HCT116 (cell line): ENCODE measurements at regions not wholly inside any gene's neighbourhood (a gene's known extent, or its start where the extent isn't known, plus 50 kb on each side); places are given as distances from the start of the nearest gene placed in this dataset.

ENCODE experiments used
- CEBPB ChIP-seq: IDR thresholded peaks from 2 replicates; pipeline ENCODE4 v1.6.1; 2012; ENCODE audit warnings: low read depth
- CTCF ChIP-seq, 3 experiments: fragments of 200-600 bp in 1 of 3; sonication (generic) in 1 of 3; IDR thresholded peaks in 2 of 3; conservative IDR thresholded peaks in 1 of 3; 2 replicates each; pipeline ENCODE4 v1.5.1; 2012 to 2017; ENCODE audit warnings: low read depth in 2 of 3, low read length in 2 of 3, antibody characterized with exemption in 1 of 3, borderline replicate concordance in 1 of 3, control low read depth in 1 of 3, mild to moderate bottlenecking in 1 of 3, mixed read lengths in 1 of 3, mixed run types in 1 of 3, moderate library complexity in 1 of 3; ENCODE audit not compliant: insufficient read depth in 1 of 3
- EGR1 ChIP-seq: IDR thresholded peaks from 2 replicates; pipeline ENCODE4 v1.6.1; 2012; ENCODE audit warnings: low read depth
- ELF1 ChIP-seq: IDR thresholded peaks from 2 replicates; pipeline ENCODE4 v1.6.1; 2012; ENCODE audit warnings: low read depth, borderline replicate concordance
- EZH2phosphoT487 ChIP-seq: fragments of 200-600 bp; IDR thresholded peaks from 2 replicates; pipeline ENCODE4 v1.6.1; 2018; ENCODE audit warnings: antibody characterized with exemption, borderline replicate concordance
- MAX ChIP-seq: IDR thresholded peaks from 2 replicates; pipeline ENCODE4 v1.6.1; 2012
- POLR2A ChIP-seq: IDR thresholded peaks from 2 replicates; pipeline ENCODE4 v1.7.0; 2011; ENCODE audit warnings: borderline replicate concordance; ENCODE audit not compliant: insufficient read depth, insufficient read length; ENCODE audit errors: extremely low read depth
- POLR2AphosphoS5 ChIP-seq: IDR thresholded peaks from 2 replicates; pipeline ENCODE4 v1.6.1; 2011; ENCODE audit warnings: mild to moderate bottlenecking, low read depth, low read length, moderate library complexity
- RAD21 ChIP-seq: IDR thresholded peaks from 2 replicates; pipeline ENCODE4 v1.6.1; 2012; ENCODE audit warnings: low read depth, mild to moderate bottlenecking
- SP1 ChIP-seq: IDR thresholded peaks from 2 replicates; pipeline ENCODE4 v1.6.1; 2012; ENCODE audit warnings: low read depth
- TCF7L2 ChIP-seq: IDR thresholded peaks from 2 replicates; pipeline ENCODE4 v1.7.0; 2011; ENCODE audit warnings: borderline replicate concordance, inconsistent platforms; ENCODE audit not compliant: insufficient read depth, insufficient read length; ENCODE audit errors: extremely low read depth
- ZBTB33 ChIP-seq: IDR thresholded peaks from 2 replicates; pipeline ENCODE4 v1.6.1; 2011; ENCODE audit warnings: mild to moderate bottlenecking, low read length, moderate library complexity; ENCODE audit not compliant: insufficient replicate concordance; ENCODE audit errors: extremely low read depth

- TF ChIP-seq CTCF (IDR thresholded peaks at IDR 0.05 in 2 of 3, conservative IDR thresholded peaks at IDR 0.05 in 1 of 3; ENCODE audit: borderline replicate concordance in 1 of 3, insufficient read depth in 1 of 3, low read depth in 2 of 3, low read length in 2 of 3) (no peak), ELF1 (no peak), POLR2A (no peak), RAD21 (no peak), EZH2phosphoT487 (no peak), TCF7L2 (no peak), POLR2AphosphoS5 (no peak), MAX (no peak), EGR1 (no peak), CEBPB (no peak), SP1 (no peak), ZBTB33 (no peak)
Observed at GRCh38 chr2:219783359-219783975, 156.0 kb downstream of the SLC4A3 start.
